Activated CD4-positive, alpha-beta T cell treated with anti-CD3 and anti-CD28 coated beads, Interleukin-2, Interleukin-4, amounts not matched to agents 100 ng/mL and 50 ng/mL, durations not matched to agents 16 hours and 8 hours (primary cell): ENCODE measurements at regions not wholly inside any gene's neighbourhood (a gene's known extent, or its start where the extent isn't known, plus 50 kb on each side); places are given as distances from the start of the nearest gene placed in this dataset.
"Not testable (repeated sequence)": the region's sequence is repeated elsewhere in the genome, so short reads cannot be mapped to it uniquely, and the experiment has no call there.

Experiments
- DNase-seq: peaks from one replicate; pipeline ENCODE4 v3.0.0-alpha.2; 2020; ENCODE audit warnings: low spot score

- DNase-seq: no peak
Measured at GRCh38 chr20:51125105-51125504, 102.2 kb upstream of the KCNG1 start.

- not testable (repeated sequence) for DNase-seq
Measured at GRCh38 chr20:51123887-51124286, 101.0 kb upstream of the KCNG1 start.

GRCh38 chr20:51122931-51123658 is 100.2 kb upstream of the KCNG1 start:
- DNase-seq: peak; percentile 54

- no peak for DNase-seq
Measured at GRCh38 chr20:51121901-51122412, 99.0 kb upstream of the KCNG1 start.

GRCh38 chr20:51121272-51121671 is 98.4 kb upstream of the KCNG1 start:
- DNase-seq: no peak

GRCh38 chr20:51120868-51121267 is 98.0 kb upstream of the KCNG1 start:
- DNase-seq: no peak

- DNase-seq: no peak
Measured at GRCh38 chr20:51120438-51120837, 97.5 kb upstream of the KCNG1 start.

- DNase-seq: no peak
Measured at GRCh38 chr20:51119914-51120313, 97.0 kb upstream of the KCNG1 start.

- no peak for DNase-seq
Measured at GRCh38 chr20:51118985-51119527, 96.1 kb upstream of the KCNG1 start.

GRCh38 chr20:51118216-51118615 is 95.3 kb upstream of the KCNG1 start:
- DNase-seq: no peak

- DNase-seq: no peak
Measured at GRCh38 chr20:51116765-51117686, 94.1 kb upstream of the KCNG1 start.

GRCh38 chr20:51111290-51111689 is 88.4 kb upstream of the KCNG1 start:
- DNase-seq: no peak

GRCh38 chr20:51108638-51109363 is 85.9 kb upstream of the KCNG1 start:
- no peak for DNase-seq

- DNase-seq: no peak
Measured at GRCh38 chr20:51106011-51106410, 83.1 kb upstream of the KCNG1 start.

GRCh38 chr20:51104960-51105920 is 82.3 kb upstream of the KCNG1 start:
- DNase-seq: no peak

GRCh38 chr20:51100617-51101016 is 77.7 kb upstream of the KCNG1 start:
- no peak for DNase-seq

GRCh38 chr20:51098284-51098810 is 75.4 kb upstream of the KCNG1 start:
- no peak for DNase-seq

- no peak for DNase-seq
Measured at GRCh38 chr20:51097351-51098120, 74.6 kb upstream of the KCNG1 start.

GRCh38 chr20:51096582-51097267 is 73.8 kb upstream of the KCNG1 start:
- no peak for DNase-seq
